ENCODE measurements at regions not wholly inside any gene's neighbourhood (a gene's known extent, or its start where the extent isn't known, plus 50 kb on each side); places are given as distances from the start of the nearest gene placed in this dataset.
"Not testable (repeated sequence)": the region's sequence is repeated elsewhere in the genome, so short reads cannot be mapped to it uniquely, and the experiment has no call there.

DNA sequence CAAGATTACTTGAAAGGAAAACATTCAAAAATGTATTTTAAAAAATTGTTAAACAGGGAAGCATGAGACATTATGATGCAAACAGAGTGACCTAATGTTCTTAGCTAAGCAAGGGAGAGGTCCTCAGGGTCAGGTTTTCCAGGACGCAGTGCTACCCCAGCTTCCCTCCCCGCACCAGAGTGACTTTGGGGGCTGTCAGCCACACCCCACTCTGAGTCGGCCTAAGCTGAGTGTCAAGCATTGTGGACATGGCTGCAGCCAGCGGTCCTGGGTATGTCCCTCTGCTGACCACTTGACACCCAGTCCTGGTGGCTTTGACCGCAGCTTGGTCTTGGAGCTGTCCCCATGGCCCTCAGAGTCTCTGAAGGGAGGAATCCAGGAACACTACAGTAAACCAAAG is 54.9 kb upstream of the CD93 start:
- in situ Hi-C loops (cut with HindIII; ENCODE audit: low pct_unique_long_range_greater_than_20kb, low sequenced_read_pairs), result no loop called here
- no peak for DNase-seq (ENCODE audit: low read depth)

- DNase-seq (ENCODE audit: low read depth); in situ Hi-C loops (cut with HindIII; ENCODE audit: low pct_unique_long_range_greater_than_20kb, low sequenced_read_pairs): not testable (repeated sequence)
These were observed 53.9 kb upstream of the CD93 start for GRCh38 chr20:23139984-23140383.

DNA sequence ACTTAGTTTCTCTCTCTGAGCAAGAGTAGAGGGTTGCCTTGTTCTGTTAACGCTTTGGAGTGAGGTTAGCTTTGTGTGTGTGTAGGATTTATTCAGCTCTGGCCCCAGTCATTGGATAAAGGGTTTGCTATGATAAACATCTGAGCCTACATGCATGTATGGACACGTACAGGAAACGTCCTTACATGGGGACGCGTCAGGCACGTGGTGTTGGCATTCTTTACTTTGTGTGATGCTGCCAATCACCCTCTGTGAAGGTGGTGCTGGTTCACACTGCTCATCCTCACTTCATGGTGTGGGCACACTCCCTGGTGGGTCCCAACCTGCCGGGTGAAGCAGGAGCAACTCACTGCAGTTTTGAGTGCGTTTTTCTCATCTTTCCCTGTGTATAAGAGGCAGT is 53.4 kb upstream of the CD93 start:
- no peak for DNase-seq (ENCODE audit: low read depth)
- in situ Hi-C loops (cut with HindIII; ENCODE audit: low pct_unique_long_range_greater_than_20kb, low sequenced_read_pairs), result no loop called here

GRCh38 chr20:23138682-23139081 is 52.6 kb upstream of the CD93 start:
- in situ Hi-C loops (cut with HindIII; ENCODE audit: low pct_unique_long_range_greater_than_20kb, low sequenced_read_pairs), result no loop called here
- no peak for DNase-seq (ENCODE audit: low read depth)

DNA sequence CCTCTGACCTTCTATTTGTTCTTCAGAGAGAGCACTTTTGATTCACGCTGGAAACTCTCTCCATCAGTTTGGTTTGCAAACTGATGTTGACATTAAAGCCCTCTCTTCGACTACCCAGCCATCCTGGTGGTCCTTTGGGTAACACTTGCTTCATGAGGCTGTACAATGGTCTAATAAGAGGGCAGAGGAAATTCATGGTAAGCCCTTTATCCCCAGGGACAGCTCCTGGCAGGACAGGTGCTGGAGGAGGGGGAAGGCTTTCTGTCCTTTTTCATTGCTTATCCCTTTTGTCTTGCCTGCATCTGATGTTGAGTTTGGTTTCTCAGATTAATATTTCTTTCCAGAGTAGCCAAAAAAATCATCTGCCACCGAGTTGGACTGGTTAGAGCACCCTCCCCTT is 52.1 kb upstream of the CD93 start:
- in situ Hi-C loops (cut with HindIII; ENCODE audit: low pct_unique_long_range_greater_than_20kb, low sequenced_read_pairs), result no loop called here
- no peak for DNase-seq (ENCODE audit: low read depth)

- peak; percentile 94 for DNase-seq (ENCODE audit: low read depth)
- in situ Hi-C loops (cut with HindIII; ENCODE audit: low pct_unique_long_range_greater_than_20kb, low sequenced_read_pairs), result no loop called here
These were observed 51.0 kb upstream of the CD93 start for GRCh38 chr20:23136893-23137745.

GRCh38 chr20:23135449-23136420 is 49.6 kb upstream of the CD93 start:
- in situ Hi-C loops (cut with HindIII; ENCODE audit: low pct_unique_long_range_greater_than_20kb, low sequenced_read_pairs), result no loop called here

More at GRCh38 chr20:23135449-23136420, 49.6 kb upstream of the CD93 start:
- DNase-seq (ENCODE audit: low read depth), result no peak
